PFSK-1 (cell line): ENCODE measurements at regions not wholly inside any gene's neighbourhood (a gene's known extent, or its start where the extent isn't known, plus 50 kb on each side); places are given as distances from the start of the nearest gene placed in this dataset.

Experiments
- POLR2AphosphoS5 ChIP-seq: IDR thresholded peaks from 2 replicates; pipeline ENCODE4 v1.6.1; 2012; ENCODE audit warnings: low read depth, mild to moderate bottlenecking, control low read depth, low read length, moderate library complexity
- REST ChIP-seq, 2 experiments: IDR thresholded peaks; 2 replicates each; pipeline versions ENCODE4 v1.6.1 to v1.8.0; 2011 to 2012; ENCODE audit warnings: low read depth in 2 of 2, low read length in 2 of 2, control low read depth in 1 of 2, inconsistent platforms in 1 of 2, mild to moderate bottlenecking in 1 of 2, moderate library complexity in 1 of 2; ENCODE audit not compliant: insufficient read depth in 1 of 2
- SIN3A ChIP-seq: IDR thresholded peaks from 2 replicates; pipeline ENCODE4 v1.6.1; 2012; ENCODE audit warnings: mild to moderate bottlenecking, low read length, moderate library complexity, borderline replicate concordance; ENCODE audit not compliant: insufficient read depth

GRCh38 chr2:134770702-134771101 is 51.9 kb upstream of the TMEM163 start:
- TF ChIP-seq SIN3A (no peak), REST (IDR thresholded peaks at IDR 0.05; ENCODE audit: insufficient read depth in 1 of 2, low read depth in 2 of 2, low read length in 2 of 2) (no peak), POLR2AphosphoS5 (no peak)
